Left ventricle myocardium inferior (tissue), 1 donor: ENCODE measurements at regions not wholly inside any gene's neighbourhood (a gene's known extent, or its start where the extent isn't known, plus 50 kb on each side); places are given as distances from the start of the nearest gene placed in this dataset.
A peak's percentile ranks its signal among the peaks of the same experiment; 100 is the strongest.

Experiments
- DNase-seq: peaks from one replicate; pipeline ENCODE4 v3.0.0-alpha.2; 2020
- H3K27ac ChIP-seq: fragments of 200-600 bp; replicated peaks from 2 replicates; pipeline ENCODE4 v1.8.0; 2021
- H3K27me3 ChIP-seq: fragments of 200-600 bp; 2 replicates; pipeline ENCODE4 v1.8.0; 2021; ENCODE audit warnings: low read depth
- H3K36me3 ChIP-seq: fragments of 200-600 bp; 2 replicates; pipeline ENCODE4 v1.8.0; 2021
- H3K4me1 ChIP-seq: fragments of 200-600 bp; 2 replicates; pipeline ENCODE4 v1.8.0; 2021
- H3K4me3 ChIP-seq: fragments of 200-600 bp; 2 replicates; pipeline ENCODE4 v1.8.0; 2021; ENCODE audit warnings: mild to moderate bottlenecking, moderate library complexity
- H3K9me3 ChIP-seq: fragments of 200-600 bp; replicated peaks from 2 replicates; pipeline ENCODE4 v1.8.0; 2021
- CTCF ChIP-seq: fragments of 200-600 bp; IDR thresholded peaks from 2 replicates; pipeline ENCODE4 v1.8.0; 2021; ENCODE audit warnings: antibody characterized with exemption, mild to moderate bottlenecking, borderline replicate concordance
- intact Hi-C: fragments of 100-400 bp; cut with micrococcal nuclease; formaldehyde crosslinking; loops from one replicate; pipeline ENCODE4 v1.11.0; 2022
- donor health status: DM: no; HTN: yes; CAD: no; lungs with severe emphysema.

GRCh38 chr1:204744107-204744779, 58.7 kb upstream of the LRRN2 start:
- no peaks in the 10 kb centered on the region for H3K4me1 ChIP-seq
- intact Hi-C loops, result no loop called here
- H3K27me3 ChIP-seq, result peaks cover 94% of the 10 kb centered on the region
- no peak overlapping the region for H3K27ac ChIP-seq
- H3K4me3 ChIP-seq, result no peak overlapping the region
- H3K36me3 ChIP-seq, result no peaks in the 10 kb centered on the region
- H3K9me3 ChIP-seq, result peaks cover 14% of the 10 kb centered on the region
- no peak for DNase-seq
- no peak for TF ChIP-seq CTCF

- Histone ChIP-seq H3K27ac (no peak overlapping the region), H3K4me1 (no peaks in the 10 kb centered on the region), H3K4me3 (no peak overlapping the region), H3K9me3 (no peaks in the 10 kb centered on the region), H3K36me3 (no peaks in the 10 kb centered on the region), H3K27me3 (peaks cover 87% of the 10 kb centered on the region)
- DNase-seq, result no peak
- intact Hi-C loops, result no loop called here
- TF ChIP-seq CTCF, result peak; percentile 93
Observed at GRCh38 chr1:204746838-204747442, 61.4 kb upstream of the LRRN2 start.

GRCh38 chr1:204751480-204751879, 65.9 kb upstream of the LRRN2 start:
- Histone ChIP-seq H3K27ac (no peak overlapping the region), H3K4me1 (no peaks in the 10 kb centered on the region), H3K36me3 (no peaks in the 10 kb centered on the region), H3K4me3 (no peak overlapping the region), H3K9me3 (no peaks in the 10 kb centered on the region), H3K27me3 (peaks cover 87% of the 10 kb centered on the region)
- no peak for TF ChIP-seq CTCF
- DNase-seq, result no peak
- intact Hi-C loops, result no loop called here

- no peak for DNase-seq
- intact Hi-C loops, result no loop called here
- peaks cover 90% of the 10 kb centered on the region for H3K27me3 ChIP-seq
- H3K36me3 ChIP-seq, result no peaks in the 10 kb centered on the region
- H3K4me1 ChIP-seq, result no peaks in the 10 kb centered on the region
- no peak overlapping the region for H3K4me3 ChIP-seq
- no peak overlapping the region for H3K27ac ChIP-seq
- H3K9me3 ChIP-seq, result no peaks in the 10 kb centered on the region
- no peak for TF ChIP-seq CTCF
Observed at GRCh38 chr1:204751883-204752687, 66.5 kb upstream of the LRRN2 start.

GRCh38 chr1:204752688-204753040, 67.1 kb upstream of the LRRN2 start:
- no peaks in the 10 kb centered on the region for H3K36me3 ChIP-seq
- H3K4me3 ChIP-seq, result no peak overlapping the region
- H3K9me3 ChIP-seq, result no peaks in the 10 kb centered on the region
- intact Hi-C loops, result no loop called here
- TF ChIP-seq CTCF, result no peak
- no peak overlapping the region for H3K27ac ChIP-seq
- DNase-seq, result no peak
- no peaks in the 10 kb centered on the region for H3K4me1 ChIP-seq
- H3K27me3 ChIP-seq, result peaks cover 89% of the 10 kb centered on the region
